ENCODE measurements at regions not wholly inside any gene's neighbourhood (a gene's known extent, or its start where the extent isn't known, plus 50 kb on each side); places are given as distances from the start of the nearest gene placed in this dataset.

- no peak overlapping the region for H3K27ac ChIP-seq
- TF ChIP-seq CTCF (conservative IDR thresholded peaks at IDR 0.05) = no peak
- no peak for TF ChIP-seq ZFX (IDR thresholded peaks at IDR 0.05)
Observed at GRCh38 chr13:77423296-77423695, 96.4 kb upstream of the MYCBP2 start.

DNA sequence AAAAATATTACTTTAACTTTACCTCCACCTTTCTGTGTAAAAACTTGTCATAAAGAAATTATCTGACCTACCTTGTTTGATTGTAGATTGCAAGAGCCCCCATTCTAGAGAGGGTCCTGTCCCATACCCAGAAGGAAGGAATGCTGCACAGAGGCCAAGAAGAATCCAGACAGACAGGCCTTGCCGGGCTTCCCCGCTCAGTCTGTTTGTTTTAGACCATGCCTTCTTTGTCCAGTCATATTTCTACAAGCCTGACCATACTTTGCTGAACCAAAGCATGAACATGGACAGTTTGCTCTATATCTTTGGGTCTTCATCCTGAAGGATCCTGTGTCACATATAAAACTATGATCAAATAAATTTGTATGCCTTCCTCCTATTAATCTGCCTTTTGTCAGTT, 95.8 kb upstream of the MYCBP2 start:
- TF ChIP-seq ZFX (IDR thresholded peaks at IDR 0.05) (no peak), CTCF (conservative IDR thresholded peaks at IDR 0.05) (no peak)
- H3K27ac ChIP-seq = no peak overlapping the region

GRCh38 chr13:77417897-77418296, 91.0 kb upstream of the MYCBP2 start:
- TF ChIP-seq CTCF (conservative IDR thresholded peaks at IDR 0.05) (no peak), ZFX (IDR thresholded peaks at IDR 0.05) (no peak)
- H3K27ac ChIP-seq = no peak overlapping the region

GRCh38 chr13:77416666-77417212, 89.8 kb upstream of the MYCBP2 start:
- no peak overlapping the region for H3K27ac ChIP-seq
- TF ChIP-seq ZFX (IDR thresholded peaks at IDR 0.05) = no peak
- TF ChIP-seq CTCF (conservative IDR thresholded peaks at IDR 0.05) = no peak

DNA sequence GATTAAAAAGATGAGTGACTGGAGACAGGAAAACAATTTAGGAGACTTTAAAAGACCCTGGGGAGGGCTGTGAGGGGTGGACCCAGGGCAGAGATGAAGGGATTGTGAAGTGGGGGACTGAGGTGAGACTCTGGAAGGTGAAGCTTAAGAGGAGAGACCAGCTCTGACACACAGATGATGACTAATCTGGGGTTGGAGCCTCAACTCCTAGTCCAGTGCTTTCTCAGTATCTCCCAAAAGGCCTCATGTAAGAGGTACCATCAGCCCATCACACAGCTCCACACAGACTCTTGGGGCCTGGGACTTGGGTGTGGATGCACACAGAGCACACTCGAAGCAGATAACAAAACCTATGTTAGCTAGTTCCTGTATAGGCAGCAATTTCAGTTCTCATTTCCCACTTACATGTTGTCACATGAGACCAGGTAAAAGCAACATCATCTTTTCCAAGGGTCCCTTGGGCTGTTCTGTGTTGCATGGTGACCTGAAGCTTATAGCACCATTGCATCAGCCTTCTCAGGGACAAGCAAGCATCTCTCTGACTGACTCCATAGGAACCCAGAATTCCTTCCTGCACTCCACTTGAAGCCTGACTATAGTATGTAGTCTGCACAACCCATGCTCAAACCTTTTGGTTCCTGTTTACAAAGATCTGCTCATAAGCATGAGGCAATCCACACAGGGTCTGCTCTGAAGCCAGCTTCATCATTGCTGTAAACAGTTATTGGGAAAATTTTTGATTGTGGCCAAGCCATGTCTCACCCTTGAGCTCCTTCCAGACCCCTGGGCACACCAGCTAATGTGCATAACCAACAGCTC, 88.6 kb upstream of the MYCBP2 start:
- H3K27ac ChIP-seq = no peak overlapping the region

GRCh38 chr13:77412860-77413259, 86.0 kb upstream of the MYCBP2 start:
- TF ChIP-seq ZFX (IDR thresholded peaks at IDR 0.05) = no peak
- no peak for TF ChIP-seq CTCF (conservative IDR thresholded peaks at IDR 0.05)
- no peak overlapping the region for H3K27ac ChIP-seq

More for the DNA sequence above, 88.6 kb upstream of the MYCBP2 start:
- TF ChIP-seq CTCF (conservative IDR thresholded peaks at IDR 0.05) = no peak
- TF ChIP-seq ZFX (IDR thresholded peaks at IDR 0.05) = no peak

DNA sequence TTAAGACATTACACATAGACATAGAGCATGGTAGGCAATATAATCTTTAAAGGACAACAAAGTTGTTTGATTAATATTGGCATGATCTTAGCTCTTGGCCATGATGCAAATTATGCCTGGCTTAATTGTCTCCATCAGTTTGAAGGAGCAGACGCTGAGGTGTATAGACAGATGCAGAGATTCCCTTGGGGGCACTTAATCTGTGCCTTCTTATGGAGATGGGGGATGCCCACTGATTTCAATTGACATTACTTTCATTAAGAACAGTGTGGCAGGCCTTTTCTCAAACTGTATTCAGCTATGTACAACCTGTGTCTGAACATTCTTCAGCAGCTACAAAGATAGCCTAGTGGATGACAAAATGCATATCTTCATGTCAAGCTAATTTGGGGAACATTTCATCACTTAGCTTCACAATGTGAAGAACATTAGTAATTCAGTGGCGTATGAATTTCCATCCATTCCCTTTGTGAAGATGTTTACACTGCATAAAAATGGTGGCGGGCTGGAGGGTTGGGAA, 85.3 kb upstream of the MYCBP2 start:
- TF ChIP-seq ZFX (IDR thresholded peaks at IDR 0.05) (no peak), CTCF (conservative IDR thresholded peaks at IDR 0.05) (no peak)

More for the DNA sequence above, 85.3 kb upstream of the MYCBP2 start:
- H3K27ac ChIP-seq = no peak overlapping the region

Measured in C4-2B (cell line).